K562 (cell line): ENCODE measurements at regions not wholly inside any gene's neighbourhood (a gene's known extent, or its start where the extent isn't known, plus 50 kb on each side); places are given as distances from the start of the nearest gene placed in this dataset.

Experiments used
- SAP30 ChIP-seq: fragments of 200-600 bp; sonication (generic); IDR thresholded peaks from 2 replicates; pipeline ENCODE4 v1.6.1; 2012; ENCODE audit warnings: borderline replicate concordance, low read depth, mild to moderate bottlenecking, moderate library complexity, low read length, control low read depth, inconsistent platforms; ENCODE audit not compliant: insufficient read depth, poor library complexity, severe bottlenecking
- SP2 ChIP-seq: IDR thresholded peaks from 2 replicates; pipeline ENCODE4 v1.6.1; 2011; ENCODE audit warnings: mild to moderate bottlenecking, low read depth, low read length, moderate library complexity; ENCODE audit not compliant: poor library complexity, severe bottlenecking; ENCODE audit errors: extremely low read depth

DNA sequence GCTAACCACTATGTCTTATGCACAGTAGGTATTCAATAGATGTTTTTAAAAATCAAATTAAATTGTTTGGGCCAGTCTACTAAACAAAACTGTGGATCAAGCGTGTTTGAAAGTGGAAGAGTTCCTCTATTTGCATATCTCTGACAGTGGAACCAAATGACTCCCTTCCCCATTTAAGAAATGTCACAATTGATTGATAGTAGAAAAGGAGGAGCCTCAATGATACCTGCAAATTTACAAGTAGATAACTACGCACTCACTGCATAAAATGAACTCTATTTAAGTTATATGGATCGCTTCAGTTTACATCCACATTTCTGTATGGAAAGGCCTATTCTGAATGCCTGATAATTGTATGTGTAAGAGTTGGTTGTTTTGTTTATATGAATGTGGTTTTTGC, 163.3 kb upstream of the MTPN start:
- no peak for TF ChIP-seq SAP30
- TF ChIP-seq SP2 = no peak
